Muscle of leg (tissue), 3 donors: ENCODE measurements at regions not wholly inside any gene's neighbourhood (a gene's known extent, or its start where the extent isn't known, plus 50 kb on each side); places are given as distances from the start of the nearest gene placed in this dataset.

Experiments used
- DNase-seq: peaks from one replicate; pipeline ENCODE4 v3.0.0; 2013
- H3K27ac ChIP-seq: one replicate; pipeline ENCODE4 v1.5.1; 2013; ENCODE audit warnings: mild to moderate bottlenecking, low read length, control low read depth
- H3K27me3 ChIP-seq: one replicate; pipeline ENCODE4 v1.6.1; 2013; ENCODE audit warnings: low read length; ENCODE audit not compliant: control insufficient read depth, insufficient read depth
- H3K36me3 ChIP-seq: one replicate; pipeline ENCODE4 v1.6.1; 2013; ENCODE audit warnings: low read length; ENCODE audit not compliant: control insufficient read depth, insufficient read depth
- H3K4me1 ChIP-seq: one replicate; pipeline ENCODE4 v1.6.1; 2013; ENCODE audit warnings: low read length; ENCODE audit not compliant: control insufficient read depth, insufficient read depth
- H3K4me3 ChIP-seq: one replicate; pipeline ENCODE4 v1.5.1; 2013; ENCODE audit warnings: low read length, control low read depth
- H3K9me3 ChIP-seq: replicated peaks from 2 replicates; pipeline ENCODE4 v1.6.1; 2013; ENCODE audit warnings: low read depth, low read length; ENCODE audit not compliant: control insufficient read depth
- WGBS: methylation state at CpG from one replicate; pipeline ENCODE4 v1.1.5; 2013; ENCODE audit warnings: missing lambda C conversion rate; ENCODE audit not compliant: insufficient coverage; 5-methylcytosine and 5-hydroxymethylcytosine counted together

DNA sequence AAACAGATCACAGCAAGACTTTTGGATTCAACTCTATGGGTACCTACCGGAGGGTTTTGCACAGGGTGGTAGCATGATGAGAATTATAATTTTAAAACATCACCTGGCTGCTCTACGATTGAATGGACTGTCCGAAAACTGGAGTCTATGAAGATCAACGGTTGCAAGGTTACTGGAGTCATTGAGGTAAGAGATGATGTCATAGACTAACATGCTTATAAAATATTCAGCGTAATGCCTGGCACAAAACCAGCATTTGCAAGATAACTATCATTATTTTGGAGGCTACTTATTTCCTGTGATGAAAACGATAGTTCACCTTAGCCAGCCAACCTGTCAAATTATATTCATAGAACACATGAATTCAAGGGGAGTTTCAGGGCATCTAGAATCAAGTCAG lies 580.6 kb upstream of the TBX3 start:
- Histone ChIP-seq H3K4me1 (peaks cover 16% of the 10 kb centered on the region), H3K36me3 (no peaks in the 10 kb centered on the region), H3K4me3 (no peak overlapping the region), H3K27ac (no peak overlapping the region), H3K27me3 (no peaks in the 10 kb centered on the region), H3K9me3 (no peaks in the 10 kb centered on the region)
- no CpG with 5 or more reads among the region's 6 CpGs for WGBS
- no peak for DNase-seq

DNA sequence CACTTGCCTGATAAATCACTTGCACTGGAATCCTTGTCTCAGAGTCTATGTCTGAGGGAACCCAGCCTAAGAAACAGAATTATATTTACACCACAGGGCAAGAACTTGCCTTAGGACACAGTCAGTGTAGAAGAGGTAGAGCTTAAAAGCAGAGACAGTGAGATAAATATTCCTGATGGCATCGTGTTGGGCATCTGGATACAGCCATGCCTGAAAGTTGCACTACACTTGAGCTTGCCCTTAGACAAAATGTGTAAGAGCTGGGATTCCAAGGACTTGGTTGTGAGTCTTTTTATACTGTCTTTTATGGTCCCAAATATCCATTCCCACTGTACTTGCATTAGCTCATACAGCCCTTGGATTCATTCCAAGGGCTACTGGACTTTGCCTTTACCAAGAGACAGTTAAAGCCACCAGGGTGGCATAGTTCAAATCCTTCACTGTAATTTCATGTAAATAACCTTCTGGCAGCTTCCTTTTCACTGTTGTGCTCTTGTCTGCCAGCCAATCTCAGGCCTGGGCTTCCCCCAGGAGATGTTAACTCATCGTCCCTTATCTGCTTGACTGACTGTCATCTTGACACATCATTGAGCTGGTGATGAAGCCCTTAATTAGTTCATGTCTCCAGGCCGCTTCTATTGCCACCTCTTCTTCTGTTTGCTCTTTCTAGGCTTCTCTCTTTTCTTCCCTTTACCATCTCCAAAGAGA lies 577.9 kb upstream of the TBX3 start:
- Histone ChIP-seq H3K4me3 (no peak overlapping the region), H3K36me3 (no peaks in the 10 kb centered on the region), H3K9me3 (no peaks in the 10 kb centered on the region), H3K27ac (no peak overlapping the region), H3K4me1 (no peaks in the 10 kb centered on the region), H3K27me3 (no peaks in the 10 kb centered on the region)
- DNase-seq = no peak
- WGBS = 69% methylated on average over 3 of the region's 3 CpGs

DNA sequence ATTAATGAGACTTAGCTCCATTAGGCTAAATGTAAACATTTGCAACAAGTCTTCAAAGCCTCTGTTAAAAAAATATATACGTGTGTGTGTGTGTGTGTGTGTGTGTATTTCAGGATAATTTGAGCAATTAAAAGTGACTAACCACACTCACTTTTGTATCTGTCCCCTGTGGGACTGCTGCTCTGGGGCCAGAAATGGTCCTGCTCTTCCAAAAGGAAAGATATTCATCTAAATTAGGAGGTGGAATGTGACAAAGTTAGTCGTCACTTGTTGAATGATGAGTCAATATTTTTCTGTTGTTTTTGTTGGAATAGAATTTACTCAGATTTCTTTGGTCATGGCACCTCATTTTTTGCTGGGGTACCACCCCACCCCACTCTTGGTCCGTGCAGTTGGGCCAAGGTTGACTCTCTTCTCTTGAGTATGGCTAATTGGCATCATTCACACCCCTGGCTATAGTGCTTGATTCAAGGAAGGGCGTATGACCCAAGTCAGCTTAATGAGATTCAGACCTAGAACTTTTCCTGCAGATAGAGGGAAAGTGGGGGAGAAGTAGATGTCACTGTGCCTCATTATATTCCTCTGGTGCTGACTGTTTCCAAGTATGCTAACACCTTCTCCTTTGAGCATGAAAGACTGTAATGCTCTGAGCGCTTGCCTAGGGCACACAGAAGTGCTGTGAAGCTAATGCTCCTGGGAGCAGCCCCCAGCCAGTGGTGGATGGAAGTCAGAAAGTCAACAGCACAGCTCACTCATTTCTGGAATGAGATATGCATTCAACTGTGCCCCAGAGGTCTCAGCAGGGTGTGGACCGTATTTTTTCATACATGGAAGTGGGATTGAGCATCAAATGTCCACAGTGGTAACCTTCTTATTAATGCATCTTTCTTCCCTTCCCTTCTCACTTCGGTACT lies 577.0 kb upstream of the TBX3 start:
- Histone ChIP-seq H3K9me3 (no peaks in the 10 kb centered on the region), H3K4me3 (no peak overlapping the region), H3K27me3 (no peaks in the 10 kb centered on the region), H3K36me3 (no peaks in the 10 kb centered on the region), H3K4me1 (no peaks in the 10 kb centered on the region), H3K27ac (no peak overlapping the region)
- DNase-seq = no peak
- 50% methylated on average over 1 of the region's 7 CpGs for WGBS

DNA sequence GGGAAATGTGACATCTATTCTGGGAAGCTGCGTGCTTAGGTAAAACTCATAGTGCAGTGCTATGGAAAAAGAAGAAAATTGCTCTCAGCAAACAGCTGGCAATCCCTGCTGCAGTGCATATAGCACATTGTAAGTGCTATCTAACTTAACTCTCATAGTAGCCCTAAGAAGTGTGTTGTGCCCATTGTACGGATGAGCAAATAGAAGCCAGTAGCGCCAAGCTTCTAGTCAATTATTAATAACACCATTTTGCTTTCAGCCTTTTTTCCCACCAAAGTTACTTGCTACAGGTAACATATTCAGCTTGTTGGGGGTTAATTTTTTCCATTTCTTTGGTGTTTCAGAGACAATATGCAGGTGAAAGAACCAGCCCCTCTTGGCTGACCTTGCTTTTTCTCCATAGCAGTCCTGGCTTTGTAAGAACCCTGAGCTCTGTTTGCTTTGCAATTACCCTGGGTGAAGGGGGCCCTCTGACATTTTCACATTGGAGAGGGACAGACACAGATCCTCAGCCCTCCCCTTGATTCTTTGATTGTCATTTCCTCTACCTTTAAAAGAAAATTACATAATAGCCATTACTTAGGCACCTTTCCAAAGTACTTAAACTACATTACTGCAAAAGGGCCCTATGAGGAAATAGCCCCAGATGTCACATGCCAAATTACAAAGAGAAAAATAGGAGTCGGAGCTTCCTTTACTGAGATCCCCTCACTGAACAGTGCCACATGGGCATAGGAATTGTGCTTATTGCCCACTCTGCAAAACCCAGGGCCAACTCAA lies 576.2 kb upstream of the TBX3 start:
- H3K4me1 ChIP-seq = no peaks in the 10 kb centered on the region
- H3K9me3 ChIP-seq = no peaks in the 10 kb centered on the region
- no peak overlapping the region for H3K27ac ChIP-seq
- no peak for DNase-seq
- no peaks in the 10 kb centered on the region for H3K27me3 ChIP-seq
- no CpG with 5 or more reads among the region's 4 CpGs for WGBS
- H3K4me3 ChIP-seq = no peak overlapping the region
- H3K36me3 ChIP-seq = no peaks in the 10 kb centered on the region

DNA sequence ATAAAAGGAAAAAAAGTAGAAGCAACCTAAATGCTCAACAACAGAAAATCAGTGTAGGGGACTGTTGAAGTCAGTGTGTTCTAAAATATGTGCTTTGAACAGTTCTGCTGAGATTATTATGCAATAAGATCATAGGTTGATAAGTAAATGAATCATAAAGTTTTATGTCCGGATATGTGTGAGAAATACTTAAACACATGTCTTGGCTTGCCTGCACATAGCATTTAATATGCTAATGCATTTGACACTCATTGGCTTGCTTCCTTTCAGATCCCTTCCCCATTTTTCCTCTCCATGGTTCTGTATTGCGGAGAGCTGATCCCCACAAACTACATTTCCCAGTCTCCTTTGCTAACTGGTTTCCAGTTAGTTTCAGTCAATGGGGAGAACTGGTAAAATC lies 573.8 kb upstream of the TBX3 start:
- Histone ChIP-seq H3K27ac (no peak overlapping the region), H3K27me3 (no peaks in the 10 kb centered on the region), H3K4me3 (no peak overlapping the region), H3K4me1 (no peaks in the 10 kb centered on the region), H3K36me3 (no peaks in the 10 kb centered on the region), H3K9me3 (no peaks in the 10 kb centered on the region)
- WGBS = no CpG with 5 or more reads among the region's 2 CpGs
- peak; percentile 65 for DNase-seq

DNA sequence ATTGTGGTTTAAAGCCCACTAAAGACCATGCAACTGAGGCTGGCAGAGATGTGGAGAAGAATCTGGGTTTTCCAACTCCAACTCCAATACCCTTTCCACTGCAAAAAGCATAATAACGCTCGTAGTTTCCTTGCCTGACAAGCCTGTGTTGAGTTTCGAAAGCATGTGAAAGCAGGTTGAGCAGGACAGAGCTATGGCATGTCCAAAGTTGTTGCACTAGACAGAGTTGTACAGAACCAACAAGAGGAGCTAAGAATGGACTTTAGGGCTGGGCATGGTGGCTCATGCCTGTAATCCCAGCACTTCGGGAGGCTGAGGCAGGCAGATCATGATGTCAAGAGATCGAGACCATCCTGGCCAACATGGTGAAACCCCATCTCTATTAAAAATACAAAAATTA lies 572.0 kb upstream of the TBX3 start:
- Histone ChIP-seq H3K4me3 (no peak overlapping the region), H3K27ac (no peak overlapping the region), H3K9me3 (no peaks in the 10 kb centered on the region), H3K4me1 (no peaks in the 10 kb centered on the region), H3K36me3 (no peaks in the 10 kb centered on the region), H3K27me3 (no peaks in the 10 kb centered on the region)
- no peak for DNase-seq
- whole genome bisulfite sequencing = 97% methylated on average over 3 of the region's 5 CpGs

DNA sequence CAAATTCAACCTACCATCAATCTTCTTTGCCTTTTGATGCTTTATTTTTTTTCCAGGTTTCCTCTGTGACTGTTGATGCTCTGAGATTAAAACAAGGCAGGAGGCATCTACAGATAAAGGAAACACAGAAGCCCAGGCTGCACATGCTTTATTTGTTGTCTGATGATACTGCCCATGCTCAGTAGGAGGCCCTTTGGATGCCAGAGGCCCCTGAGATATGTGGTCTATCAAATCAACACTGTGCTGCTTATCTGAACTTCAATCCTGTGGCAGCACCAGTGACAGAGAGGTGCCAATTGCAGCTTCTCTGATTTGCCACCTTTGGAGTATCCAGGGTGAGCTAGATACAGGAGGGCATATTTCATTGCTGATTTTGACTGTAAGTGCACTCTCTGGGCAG lies 571.3 kb upstream of the TBX3 start:
- H3K4me3 ChIP-seq = no peak overlapping the region
- no peaks in the 10 kb centered on the region for H3K9me3 ChIP-seq
- no peak overlapping the region for H3K27ac ChIP-seq
- no peaks in the 10 kb centered on the region for H3K4me1 ChIP-seq
- DNase-seq = no peak
- H3K27me3 ChIP-seq = no peaks in the 10 kb centered on the region
- no peaks in the 10 kb centered on the region for H3K36me3 ChIP-seq

DNA sequence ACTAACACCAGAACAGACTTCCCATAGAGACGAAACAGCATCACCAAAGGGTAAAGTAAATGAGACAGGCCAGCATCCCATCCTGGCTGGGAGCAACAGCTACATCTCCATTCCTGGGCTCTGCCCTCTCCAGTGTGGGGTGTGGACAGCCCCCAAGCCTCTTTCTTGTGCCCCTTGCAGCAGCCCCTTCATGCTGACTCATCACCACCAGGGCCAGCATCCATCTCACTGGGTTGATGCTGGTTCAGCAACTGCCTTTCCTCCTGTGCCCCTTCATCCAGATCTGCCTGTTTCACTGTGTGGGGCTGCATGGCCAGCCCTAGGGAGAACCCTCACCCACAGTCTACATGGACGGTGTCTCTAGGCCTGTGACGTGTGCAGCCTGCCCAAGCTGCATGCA lies 569.1 kb upstream of the TBX3 start:
- WGBS = 86% methylated on average over 1 of the region's 3 CpGs
- H3K27me3 ChIP-seq = no peaks in the 10 kb centered on the region
- no peaks in the 10 kb centered on the region for H3K9me3 ChIP-seq
- H3K36me3 ChIP-seq = no peaks in the 10 kb centered on the region
- no peak overlapping the region for H3K4me3 ChIP-seq
- H3K27ac ChIP-seq = no peak overlapping the region
- no peak for DNase-seq
- no peaks in the 10 kb centered on the region for H3K4me1 ChIP-seq

DNA sequence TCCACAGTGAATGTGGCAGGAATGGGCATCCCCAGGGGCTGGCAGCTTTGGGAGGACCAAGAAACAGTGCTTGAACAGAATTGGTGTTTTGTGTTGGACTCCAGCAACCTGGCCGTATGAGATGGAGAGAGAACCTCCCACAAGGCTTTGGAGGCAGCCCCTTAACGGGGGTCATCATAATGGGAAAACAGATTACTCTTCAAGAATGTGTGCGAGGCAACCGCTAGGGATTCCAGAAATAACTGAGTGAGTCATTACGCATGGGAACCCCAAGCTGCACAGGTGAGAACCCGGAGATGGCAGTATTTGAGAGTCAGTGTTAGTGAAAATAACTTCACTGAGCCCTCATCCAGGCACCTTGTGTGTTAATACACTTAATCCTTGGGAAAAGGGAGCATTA lies 567.8 kb upstream of the TBX3 start:
- Histone ChIP-seq H3K27ac (no peak overlapping the region), H3K4me3 (no peak overlapping the region), H3K4me1 (no peaks in the 10 kb centered on the region), H3K36me3 (no peaks in the 10 kb centered on the region), H3K27me3 (no peaks in the 10 kb centered on the region), H3K9me3 (no peaks in the 10 kb centered on the region)
- WGBS = 86% methylated on average over 5 of the region's 6 CpGs
- no peak for DNase-seq

DNA sequence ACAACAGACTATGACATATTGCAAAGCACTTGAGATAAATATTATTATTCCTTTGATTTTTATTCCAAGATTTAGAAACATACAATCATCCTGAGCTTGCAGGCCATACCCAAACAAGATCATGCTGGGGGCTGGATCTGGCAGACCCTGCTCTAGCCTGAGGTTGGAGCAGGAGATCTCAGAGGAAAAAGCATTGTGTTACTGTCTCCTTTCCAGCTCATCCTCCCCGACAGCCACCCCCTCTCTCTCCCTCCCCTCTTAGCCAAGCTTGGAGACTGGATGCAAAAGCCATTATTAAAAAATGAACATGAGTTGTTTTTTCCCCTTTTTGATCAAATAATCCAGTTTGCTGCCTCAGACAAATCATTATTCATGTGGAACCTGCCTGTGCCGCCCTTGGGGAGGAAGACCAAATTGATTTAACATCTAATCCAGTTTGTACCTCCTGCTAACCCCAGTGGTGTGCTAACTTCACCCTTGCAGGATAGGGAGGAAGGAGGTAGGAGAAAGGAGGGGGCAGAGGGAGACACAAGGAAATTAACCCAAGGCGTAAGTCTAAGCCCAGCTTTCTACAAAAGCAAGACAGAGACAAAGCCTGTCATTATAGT lies 565.8 kb upstream of the TBX3 start:
- no peaks in the 10 kb centered on the region for H3K9me3 ChIP-seq
- peak overlapping the region; percentile 3 for H3K27ac ChIP-seq
- H3K4me1 ChIP-seq = peaks cover 4% of the 10 kb centered on the region
- peak; percentile 83 for DNase-seq
- H3K27me3 ChIP-seq = no peaks in the 10 kb centered on the region
- H3K4me3 ChIP-seq = no peak overlapping the region
- H3K36me3 ChIP-seq = no peaks in the 10 kb centered on the region
- WGBS = no CpG with 5 or more reads among the region's 3 CpGs
